HG03108 (cell line): ENCODE measurements at regions not wholly inside any gene's neighbourhood (a gene's known extent, or its start where the extent isn't known, plus 50 kb on each side); places are given as distances from the start of the nearest gene placed in this dataset.

Experiments used
- ATAC-seq: cut with Tn5 transposase; IDR thresholded peaks from one replicate; pipeline ENCODE4 v1.9.1; 2021; ENCODE audit warnings: moderate library complexity; ENCODE audit not compliant: unreplicated experiment

DNA sequence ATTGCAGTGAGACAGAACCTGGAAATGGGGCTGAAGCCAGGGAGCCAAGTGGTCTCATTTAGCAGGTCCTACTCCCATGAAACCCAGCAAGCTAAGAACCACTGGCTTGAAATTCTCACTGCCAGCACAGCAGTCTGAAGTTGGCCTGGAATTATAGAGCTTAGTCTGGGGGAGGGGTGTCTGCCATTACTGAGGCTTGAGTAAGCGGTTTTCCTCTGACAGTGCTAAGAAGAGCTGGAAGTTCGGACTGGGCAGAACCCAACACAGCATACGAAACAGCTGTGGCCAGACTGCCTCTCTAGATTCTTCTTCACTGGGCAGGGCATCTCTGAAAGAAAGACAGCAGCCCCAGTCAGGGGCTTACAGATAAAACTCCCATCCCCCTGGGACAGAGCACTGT is 305.7 kb upstream of the SETBP1 start:
- ATAC-seq = no peak

DNA sequence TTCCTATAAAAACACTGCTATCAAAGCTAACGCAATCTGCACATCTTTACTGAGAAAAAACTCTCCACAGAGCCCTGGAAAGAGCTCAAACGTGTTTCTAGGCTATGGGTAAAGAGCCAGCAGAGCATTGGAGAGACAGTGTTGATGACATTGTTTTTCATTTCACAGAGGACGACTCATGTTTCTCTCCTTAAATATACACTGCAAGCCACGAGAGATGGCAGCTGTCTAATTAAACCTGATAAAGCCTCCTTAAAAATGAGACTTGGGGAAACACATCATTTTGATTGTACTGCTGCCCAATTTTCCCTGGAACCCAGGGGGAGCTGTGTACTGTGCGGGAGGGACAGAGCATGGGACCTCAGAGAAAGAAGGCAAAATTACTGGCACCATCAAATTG is 294.3 kb upstream of the SETBP1 start:
- ATAC-seq = no peak

DNA sequence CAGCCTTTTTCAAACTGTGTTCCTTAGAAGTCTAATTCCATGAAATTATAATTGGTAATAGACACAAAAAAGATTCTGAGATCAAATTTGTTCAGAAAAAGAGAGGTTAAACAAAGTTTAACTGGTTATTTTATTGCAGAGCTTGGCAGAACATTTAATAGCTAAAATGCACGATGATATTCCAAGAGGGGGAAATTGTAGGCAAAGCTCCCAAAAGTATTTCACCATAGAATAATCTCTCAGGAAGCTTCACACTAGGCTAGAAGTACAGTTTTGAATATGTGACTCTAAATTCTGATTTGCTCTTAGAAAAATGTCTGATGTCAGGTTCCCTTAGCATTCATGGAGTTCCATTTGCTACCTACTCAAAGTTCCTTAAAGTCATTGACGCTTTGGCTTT is 292.4 kb upstream of the SETBP1 start:
- ATAC-seq = no peak

DNA sequence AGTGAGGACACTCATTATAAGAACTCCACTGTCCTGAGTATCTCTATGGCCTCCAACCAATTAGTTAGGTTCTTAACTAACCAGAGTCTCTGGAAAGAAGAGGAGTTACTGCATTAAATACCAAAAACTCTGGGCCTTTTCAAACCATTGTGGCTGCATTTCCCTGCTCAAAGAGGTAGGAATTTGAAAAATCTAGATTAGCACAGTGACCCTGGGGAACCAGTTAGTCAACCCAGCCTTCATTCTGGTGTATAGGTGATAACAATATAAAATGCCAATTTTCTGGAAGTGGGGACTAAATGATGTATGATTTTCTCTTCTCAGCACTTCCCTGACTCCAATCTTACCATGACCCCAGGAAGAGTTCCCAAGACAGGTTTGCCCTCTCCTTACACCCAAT is 287.8 kb upstream of the SETBP1 start:
- no peak for ATAC-seq

DNA sequence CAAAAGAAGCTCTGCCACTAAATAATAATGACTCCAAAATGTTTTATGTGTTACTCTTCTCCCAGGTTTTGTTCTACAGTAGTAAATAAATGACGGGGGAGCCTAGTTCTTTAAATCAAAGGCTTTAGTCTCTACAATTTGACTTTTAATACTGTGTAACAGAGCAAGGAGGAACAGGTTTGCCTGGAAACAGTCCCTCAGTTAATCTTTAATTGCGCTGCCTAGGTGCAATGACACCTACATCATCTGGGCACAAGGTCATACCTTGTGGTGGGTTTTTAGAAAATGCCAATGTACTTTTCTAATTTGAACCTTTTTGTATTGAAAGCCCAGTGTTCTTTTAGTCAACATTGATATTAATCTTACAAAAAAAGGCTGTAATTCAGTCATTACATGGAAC is 287.3 kb upstream of the SETBP1 start:
- no peak for ATAC-seq

DNA sequence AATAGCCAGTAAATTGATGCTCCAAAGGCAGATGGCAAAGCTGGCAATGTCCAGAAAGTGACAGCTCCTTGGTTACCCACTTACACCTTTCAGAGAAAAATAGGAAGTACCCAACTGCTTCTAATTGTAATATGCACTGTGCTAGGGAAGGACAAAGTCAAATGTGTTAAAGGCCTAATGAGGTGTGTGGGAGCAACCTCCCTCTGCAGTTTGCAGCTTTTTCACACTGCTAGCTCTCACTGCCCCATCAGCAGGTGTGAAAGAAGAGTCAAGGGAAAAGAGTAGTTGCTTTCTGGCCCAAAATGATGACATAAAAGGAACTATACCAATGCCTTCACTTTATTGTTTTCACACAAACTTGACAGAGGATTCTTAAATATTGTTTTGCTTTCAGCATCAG is 284.1 kb upstream of the SETBP1 start:
- ATAC-seq = no peak

DNA sequence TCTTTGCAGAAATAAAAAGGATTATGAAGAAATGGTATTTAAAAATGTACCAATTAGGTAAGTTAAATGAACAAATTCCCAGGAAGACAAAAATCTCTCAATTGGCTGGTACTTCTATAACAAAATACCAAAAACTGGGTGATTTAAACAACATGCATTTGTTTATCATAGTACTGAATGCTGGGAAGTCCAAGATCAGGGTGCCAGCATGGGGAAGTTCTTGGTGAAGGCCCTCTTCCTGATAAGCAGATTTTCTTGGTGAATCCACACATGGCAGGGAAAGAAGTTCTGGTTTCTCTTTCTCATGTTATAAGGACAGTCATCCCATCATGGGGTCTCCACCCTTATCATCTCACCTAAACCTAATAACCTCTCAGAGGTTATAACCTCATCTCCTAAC is 271.6 kb upstream of the SETBP1 start:
- ATAC-seq = no peak

DNA sequence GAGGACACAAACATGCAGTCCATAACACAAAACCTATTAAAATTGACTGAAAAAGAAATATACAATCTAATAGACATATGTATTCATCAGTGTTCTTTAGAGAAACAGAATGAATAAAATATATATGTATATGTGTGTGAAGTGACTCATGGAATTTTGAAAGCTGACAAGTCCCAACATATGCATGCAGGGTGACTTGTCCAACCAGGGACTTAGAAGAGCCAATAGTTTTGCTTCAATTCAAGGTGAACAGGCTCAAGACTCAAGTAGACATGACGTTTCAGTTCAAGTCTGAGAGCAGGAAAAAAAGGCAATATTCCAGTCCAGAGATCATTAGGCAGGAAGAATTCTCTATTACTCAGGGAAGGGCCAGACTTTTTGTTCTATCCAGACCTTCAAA is 271.2 kb upstream of the SETBP1 start:
- no peak for ATAC-seq

DNA sequence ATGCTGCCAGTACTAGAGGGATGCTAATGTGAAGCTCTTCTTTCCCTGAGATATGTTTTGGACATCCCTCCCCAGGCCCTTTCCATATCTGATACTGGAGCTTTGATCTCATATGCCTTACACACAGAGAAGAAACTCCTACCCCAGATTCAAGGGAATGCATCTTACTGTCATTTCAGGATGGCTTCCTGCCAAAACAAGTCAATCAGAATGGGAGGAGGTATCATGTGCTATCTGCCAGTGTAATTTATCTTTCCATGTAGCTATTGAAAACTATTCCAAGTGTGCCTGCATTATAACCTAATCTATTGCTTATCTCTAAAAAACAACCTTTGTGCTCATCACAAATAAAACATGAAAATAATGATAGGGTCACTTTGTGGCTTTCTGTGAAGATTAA is 269.9 kb upstream of the SETBP1 start:
- no peak for ATAC-seq

DNA sequence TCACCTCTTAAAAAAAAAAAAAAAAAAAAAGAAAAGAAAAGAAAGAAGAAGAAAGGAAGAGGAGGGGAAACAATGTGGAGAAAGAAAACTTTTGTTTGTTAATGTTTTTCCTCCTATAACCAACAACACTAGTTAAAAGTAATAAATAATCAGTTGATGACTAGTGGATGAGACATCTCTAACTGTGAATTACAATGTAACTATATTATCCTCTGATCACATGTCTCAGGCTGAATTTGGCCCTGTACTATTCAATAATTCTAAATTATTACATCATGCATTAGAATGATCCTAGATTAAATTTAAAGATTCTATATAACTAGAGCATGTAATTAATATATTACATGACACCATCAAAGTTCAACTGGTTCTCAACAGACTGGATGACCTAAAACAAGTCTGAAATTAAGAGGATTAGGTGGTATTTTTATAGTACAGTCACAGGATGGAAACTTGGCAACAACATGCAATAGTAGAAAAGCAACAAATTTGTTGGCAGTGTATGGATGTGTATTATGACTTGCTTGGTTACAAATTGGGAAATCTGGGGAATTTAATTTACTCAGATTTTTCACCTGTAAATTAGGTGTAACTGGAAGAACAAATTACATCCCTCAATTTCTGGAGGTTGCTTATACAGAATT is 269.3 kb upstream of the SETBP1 start:
- no peak for ATAC-seq

DNA sequence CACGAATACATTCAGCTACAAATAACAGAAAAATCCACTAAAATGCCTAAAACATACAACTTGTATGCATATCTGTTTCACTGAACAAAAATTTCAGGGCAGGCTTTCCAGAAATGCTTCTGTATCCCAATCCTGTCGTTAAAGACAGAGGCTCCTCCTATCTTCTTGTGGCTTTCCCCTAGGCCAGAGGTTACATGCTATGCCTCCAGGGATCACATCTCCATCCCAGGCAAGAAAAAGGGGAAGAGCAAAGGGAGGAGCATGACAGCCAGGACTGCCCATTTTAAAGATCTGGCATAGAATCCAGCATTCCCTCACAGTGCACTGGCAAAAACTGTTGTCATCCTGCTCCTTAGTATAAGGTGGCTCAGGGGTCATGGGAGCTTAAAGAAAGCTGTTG is 268.7 kb upstream of the SETBP1 start:
- ATAC-seq = no peak

DNA sequence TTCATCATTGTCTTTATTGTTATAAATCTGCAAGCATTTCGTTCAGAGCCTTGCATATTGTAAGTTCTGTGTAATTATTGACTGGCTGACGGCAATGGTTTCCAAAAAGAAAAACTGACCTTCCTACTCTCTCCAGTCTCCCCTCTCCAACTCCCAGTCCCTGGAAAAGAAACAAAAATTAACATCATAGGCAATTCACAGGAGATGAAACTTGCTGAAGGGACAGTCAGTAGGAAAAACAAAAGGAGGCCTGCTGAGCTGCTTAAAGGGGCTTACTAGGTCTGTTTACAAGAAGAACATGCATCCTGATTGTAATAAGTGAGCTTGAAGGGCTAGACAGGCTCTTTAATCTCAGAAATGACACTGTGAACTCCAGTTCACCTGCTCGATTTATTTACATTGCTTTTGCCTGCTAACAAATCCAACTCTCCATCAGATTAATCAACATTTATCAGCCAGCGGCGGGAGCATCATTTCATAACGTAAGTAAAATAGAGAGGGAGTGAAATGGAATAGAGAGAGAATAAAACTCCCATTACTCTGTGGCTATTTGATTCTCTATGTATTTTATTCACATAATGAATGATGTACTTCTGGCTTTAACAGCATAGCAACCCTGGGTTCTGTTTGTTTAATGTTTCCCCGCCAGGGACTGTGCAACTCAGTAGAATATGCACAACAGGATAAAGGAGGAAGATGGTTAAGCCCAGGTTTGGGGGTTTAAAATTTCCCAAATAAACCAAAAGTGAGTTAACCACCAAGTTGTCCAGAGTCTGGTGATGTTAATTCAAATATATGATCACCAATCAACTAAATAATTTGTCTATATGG is 256.7 kb upstream of the SETBP1 start:
- no peak for ATAC-seq

DNA sequence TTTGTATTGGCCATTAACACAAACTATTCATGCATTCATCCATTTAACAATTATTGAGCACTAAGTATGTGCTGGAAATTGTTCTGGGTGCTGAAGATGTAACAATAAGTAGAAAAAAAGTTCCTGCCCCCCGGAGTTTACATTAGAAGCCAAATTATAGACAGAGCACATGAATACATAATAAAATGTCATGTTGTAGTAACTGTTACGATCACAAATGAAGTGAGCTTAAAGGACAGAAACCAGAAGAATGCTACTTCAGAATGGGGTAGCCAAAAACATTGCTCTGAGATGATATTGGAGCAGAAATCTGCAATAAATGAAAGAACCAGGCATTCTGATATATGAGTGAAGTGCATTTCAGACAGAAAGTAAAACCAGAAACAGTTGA is 256.0 kb upstream of the SETBP1 start:
- no peak for ATAC-seq

DNA sequence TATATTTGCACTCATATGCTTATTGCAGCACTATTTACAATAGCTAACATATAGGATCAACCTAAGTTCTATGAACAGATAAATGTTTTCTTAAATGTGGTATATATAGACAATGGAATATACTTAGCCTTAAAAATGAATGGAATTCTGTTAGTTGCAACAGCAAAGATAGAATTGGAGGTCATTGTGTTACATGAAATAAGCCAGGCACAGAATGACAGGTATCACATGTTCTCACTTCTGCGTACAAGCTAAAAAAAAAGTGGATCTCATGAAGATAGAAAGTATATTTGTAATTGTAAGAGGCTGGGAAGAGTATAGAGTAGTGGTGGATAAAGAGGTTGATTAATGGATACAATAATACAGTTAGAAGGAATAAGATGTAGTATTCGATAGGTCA is 255.5 kb upstream of the SETBP1 start:
- no peak for ATAC-seq

DNA sequence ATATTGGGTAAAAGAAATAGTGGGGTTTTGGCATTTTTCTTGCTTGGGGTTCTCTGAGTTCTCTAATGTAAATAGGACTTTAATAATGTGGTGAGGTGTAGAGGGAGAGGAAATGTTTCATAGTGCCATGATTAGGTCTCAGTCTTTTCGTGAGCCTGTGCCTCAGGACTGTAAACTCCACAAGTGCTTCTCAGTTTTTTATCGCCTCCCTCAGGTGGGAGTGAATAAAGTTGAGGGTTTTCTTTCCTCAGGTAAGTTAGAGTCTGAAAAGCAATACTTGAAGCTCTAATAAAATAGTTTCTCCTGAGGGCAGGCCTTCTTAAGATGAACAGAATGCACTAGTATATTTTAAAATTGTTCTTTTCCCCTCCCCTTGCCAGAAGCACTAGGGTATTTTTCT is 243.1 kb upstream of the SETBP1 start:
- ATAC-seq = no peak

DNA sequence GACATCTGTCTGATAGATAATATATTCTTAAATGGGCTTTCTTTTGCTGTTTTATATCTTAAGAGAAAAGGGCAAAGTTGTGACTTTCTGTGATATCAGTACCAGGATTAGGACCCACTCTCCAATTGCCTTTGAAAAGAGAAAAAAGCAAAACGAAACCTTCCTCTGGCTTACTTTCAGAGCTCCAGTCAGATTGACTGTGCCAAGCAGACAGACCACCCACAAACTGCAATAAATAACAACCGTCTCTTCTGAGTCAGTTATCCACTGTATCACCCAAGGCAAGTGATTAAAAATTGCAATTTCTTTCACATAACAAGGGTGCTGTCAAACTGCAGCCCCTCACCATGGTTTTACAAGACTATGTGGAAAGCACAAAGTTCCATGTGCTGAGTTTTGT is 230.5 kb upstream of the SETBP1 start:
- ATAC-seq = no peak

DNA sequence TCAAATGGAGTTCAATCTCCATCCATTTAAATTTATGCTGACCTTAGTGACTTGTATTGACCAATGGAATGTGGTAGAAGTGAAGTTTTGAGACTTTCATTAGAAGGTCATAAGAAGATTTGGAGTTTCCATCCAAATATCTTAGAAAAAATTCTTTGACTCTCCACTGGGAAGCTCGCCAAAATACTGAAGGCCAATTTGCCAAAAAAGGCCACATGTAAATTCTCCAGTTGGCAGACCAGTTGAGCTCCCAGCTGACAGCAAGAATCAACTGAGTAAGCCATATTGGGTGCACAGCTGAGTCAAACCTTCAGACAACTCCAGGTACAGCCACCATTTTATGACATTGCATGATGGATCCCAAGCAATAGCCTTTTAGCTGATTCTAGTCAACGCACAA is 228.3 kb upstream of the SETBP1 start:
- no peak for ATAC-seq

DNA sequence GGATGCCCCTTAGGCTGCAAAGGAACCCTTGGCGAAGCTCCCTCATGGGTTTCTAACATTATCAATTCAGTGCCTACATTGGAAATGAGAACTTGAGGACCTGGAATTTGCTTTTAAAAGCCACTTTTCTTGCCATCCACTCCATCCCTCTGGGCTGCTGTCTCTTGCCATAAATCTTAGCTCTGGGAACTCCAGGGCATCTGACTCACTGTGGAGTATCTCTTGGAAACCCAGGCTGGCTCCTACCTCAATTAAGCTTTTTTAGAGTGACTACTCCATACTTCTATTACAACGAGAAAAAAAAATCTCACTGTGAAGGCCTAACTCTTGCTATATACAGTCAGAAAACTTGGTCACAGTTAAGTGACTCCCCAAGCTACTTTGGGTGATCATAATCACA is 227.2 kb upstream of the SETBP1 start:
- ATAC-seq = no peak

DNA sequence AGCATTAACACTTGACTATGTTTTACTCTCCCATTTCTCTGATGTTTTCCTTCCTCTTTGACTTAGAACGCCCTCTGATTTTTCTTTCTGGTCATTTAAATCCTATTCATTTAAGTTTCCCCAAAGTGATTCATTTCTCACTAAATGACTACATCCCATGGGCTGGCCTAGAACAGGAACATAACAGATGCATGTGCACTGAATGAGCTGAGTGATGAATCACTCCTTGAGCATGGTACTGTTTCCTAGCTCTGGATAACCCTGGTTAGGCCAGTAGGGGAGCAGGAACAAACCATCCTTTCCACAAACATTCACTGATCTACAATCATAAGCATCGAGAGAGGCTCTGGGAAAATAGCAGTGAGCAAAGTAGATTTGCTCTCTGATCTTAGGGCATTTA is 221.9 kb upstream of the SETBP1 start:
- ATAC-seq = no peak

DNA sequence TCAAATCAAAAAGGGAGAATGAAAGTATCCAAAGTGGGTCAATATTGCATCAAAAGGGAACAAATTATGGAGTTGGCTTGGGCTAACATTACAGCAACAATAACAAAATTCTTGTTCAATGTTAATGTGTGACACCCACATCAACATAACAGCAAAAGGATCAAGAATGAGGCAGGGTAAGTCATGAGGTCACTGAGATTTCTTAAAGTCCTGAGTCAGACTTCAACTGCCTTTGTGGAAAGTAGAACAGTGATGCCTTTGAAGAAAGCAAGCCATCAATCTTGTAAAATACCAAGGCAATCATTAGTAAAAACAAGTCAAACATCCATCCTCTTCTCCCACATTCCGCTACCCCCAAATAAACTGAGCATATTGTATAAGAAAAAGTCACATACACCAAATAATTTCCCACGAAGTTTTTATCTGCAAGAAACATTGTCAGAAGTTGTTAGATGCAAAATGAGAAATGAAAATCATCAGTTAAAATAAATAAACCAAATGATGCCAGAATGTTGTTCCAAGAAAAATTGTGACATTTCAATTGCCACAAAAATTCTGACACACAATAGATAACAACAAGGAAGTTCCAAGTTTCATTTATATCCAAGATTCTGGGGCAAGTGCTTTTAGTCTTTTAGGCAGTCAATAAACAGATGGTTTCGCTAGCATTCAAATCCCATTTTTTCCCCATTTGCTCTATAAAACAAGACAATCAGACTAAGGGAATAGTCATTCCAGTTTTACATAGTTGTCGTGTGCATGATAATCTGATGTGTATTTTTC is 216.1 kb upstream of the SETBP1 start:
- no peak for ATAC-seq

DNA sequence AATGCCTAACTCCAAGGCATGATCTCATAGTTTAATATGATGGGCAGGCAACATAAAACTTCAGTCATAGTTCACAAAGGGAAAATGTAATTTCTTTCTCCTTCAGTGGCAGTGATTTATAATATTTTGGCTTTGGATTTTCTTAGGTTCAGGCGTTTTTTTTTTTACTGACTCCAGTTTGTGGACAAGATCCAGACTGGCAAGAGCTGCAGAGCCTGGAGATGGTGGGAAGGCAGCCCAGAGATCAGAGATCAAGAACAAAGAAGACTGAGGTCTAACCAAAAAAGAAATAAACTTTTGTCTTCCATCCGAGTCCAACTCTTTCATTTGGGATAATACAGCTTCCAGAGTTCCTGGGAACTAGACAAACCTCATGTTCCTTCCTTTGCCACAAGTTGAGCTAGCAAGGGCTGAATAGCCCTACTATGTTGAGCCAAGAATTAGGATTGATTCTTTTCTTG is 215.3 kb upstream of the SETBP1 start:
- no peak for ATAC-seq

DNA sequence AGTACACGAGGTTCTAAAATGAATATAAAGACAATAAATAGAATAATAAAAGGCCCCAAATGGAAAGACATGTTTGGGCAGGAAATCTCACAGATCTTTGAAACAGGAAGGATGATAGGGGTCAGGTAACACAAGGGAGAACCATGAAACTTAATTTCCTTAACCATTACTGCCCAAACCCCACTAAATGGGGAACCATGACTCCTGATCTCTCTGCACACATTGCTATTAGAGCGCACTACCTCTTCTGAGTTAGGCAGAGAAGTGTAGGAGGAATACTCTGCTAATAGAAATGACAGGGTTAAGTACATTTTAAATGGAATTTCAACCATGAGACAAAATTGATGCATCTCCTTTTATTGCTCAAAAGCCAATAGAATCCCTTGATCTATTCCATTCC is 213.7 kb upstream of the SETBP1 start:
- no peak for ATAC-seq
